ENCODE measurements at regions not wholly inside any gene's neighbourhood (a gene's known extent, or its start where the extent isn't known, plus 50 kb on each side); places are given as distances from the start of the nearest gene placed in this dataset.

GRCh38 chr3:24907106-24907505 lies 412.5 kb upstream of the THRB start:
- no peak for TF ChIP-seq SPI1 (IDR thresholded peaks at IDR 0.05; ENCODE audit: borderline replicate concordance, low read depth)
- TF ChIP-seq, protein P1, sequence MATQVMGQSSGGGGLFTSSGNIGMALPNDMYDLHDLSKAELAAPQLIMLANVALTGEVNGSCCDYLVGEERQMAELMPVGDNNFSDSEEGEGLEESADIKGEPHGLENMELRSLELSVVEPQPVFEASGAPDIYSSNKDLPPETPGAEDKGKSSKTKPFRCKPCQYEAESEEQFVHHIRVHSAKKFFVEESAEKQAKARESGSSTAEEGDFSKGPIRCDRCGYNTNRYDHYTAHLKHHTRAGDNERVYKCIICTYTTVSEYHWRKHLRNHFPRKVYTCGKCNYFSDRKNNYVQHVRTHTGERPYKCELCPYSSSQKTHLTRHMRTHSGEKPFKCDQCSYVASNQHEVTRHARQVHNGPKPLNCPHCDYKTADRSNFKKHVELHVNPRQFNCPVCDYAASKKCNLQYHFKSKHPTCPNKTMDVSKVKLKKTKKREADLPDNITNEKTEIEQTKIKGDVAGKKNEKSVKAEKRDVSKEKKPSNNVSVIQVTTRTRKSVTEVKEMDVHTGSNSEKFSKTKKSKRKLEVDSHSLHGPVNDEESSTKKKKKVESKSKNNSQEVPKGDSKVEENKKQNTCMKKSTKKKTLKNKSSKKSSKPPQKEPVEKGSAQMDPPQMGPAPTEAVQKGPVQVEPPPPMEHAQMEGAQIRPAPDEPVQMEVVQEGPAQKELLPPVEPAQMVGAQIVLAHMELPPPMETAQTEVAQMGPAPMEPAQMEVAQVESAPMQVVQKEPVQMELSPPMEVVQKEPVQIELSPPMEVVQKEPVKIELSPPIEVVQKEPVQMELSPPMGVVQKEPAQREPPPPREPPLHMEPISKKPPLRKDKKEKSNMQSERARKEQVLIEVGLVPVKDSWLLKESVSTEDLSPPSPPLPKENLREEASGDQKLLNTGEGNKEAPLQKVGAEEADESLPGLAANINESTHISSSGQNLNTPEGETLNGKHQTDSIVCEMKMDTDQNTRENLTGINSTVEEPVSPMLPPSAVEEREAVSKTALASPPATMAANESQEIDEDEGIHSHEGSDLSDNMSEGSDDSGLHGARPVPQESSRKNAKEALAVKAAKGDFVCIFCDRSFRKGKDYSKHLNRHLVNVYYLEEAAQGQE (IDR thresholded peaks at IDR 0.05; ENCODE audit: insufficient replicate concordance, low read depth): no peak
- no peak for TF ChIP-seq CTCF (IDR thresholded peaks at IDR 0.05; ENCODE audit: insufficient read depth, low read length)
- TF ChIP-seq GABPA (IDR thresholded peaks at IDR 0.05; ENCODE audit: low read depth): no peak
- no peak for TF ChIP-seq POLR2AphosphoS5 (IDR thresholded peaks at IDR 0.05; ENCODE audit: low read depth)
- no peak for DNase-seq (ENCODE audit: low read depth in 1 of 2, low spot score in 1 of 2)
- H3K4me3 ChIP-seq (replicated peaks; ENCODE audit: insufficient read depth, low read length): no peak overlapping the region
- H3K27me3 ChIP-seq (ENCODE audit: insufficient read depth, poor library complexity, severe bottlenecking): no peaks in the 10 kb centered on the region
- H3K27ac ChIP-seq (replicated peaks): no peak overlapping the region

GRCh38 chr3:24911076-24911475 lies 416.4 kb upstream of the THRB start:
- no peaks in the 10 kb centered on the region for H3K27me3 ChIP-seq (ENCODE audit: insufficient read depth, poor library complexity, severe bottlenecking)
- H3K4me3 ChIP-seq (replicated peaks; ENCODE audit: insufficient read depth, low read length): no peak overlapping the region
- H3K27ac ChIP-seq (replicated peaks): no peak overlapping the region
- TF ChIP-seq POLR2AphosphoS5 (IDR thresholded peaks at IDR 0.05; ENCODE audit: low read depth) (no peak), CTCF (IDR thresholded peaks at IDR 0.05; ENCODE audit: insufficient read depth, low read length) (no peak)
- TF ChIP-seq, protein P1 (IDR thresholded peaks at IDR 0.05; ENCODE audit: insufficient replicate concordance, low read depth): no peak
- no peak for DNase-seq (ENCODE audit: low read depth in 1 of 2, low spot score in 1 of 2)

- H3K27ac ChIP-seq (replicated peaks): no peak overlapping the region
Measured at GRCh38 chr3:24915639-24916038, 421.0 kb upstream of the THRB start.

More at GRCh38 chr3:24915639-24916038, 421.0 kb upstream of the THRB start:
- Histone ChIP-seq H3K27me3 (ENCODE audit: insufficient read depth, poor library complexity, severe bottlenecking) (no peaks in the 10 kb centered on the region), H3K4me3 (replicated peaks; ENCODE audit: insufficient read depth, low read length) (no peak overlapping the region)
- no peak for DNase-seq (ENCODE audit: low read depth in 1 of 2, low spot score in 1 of 2)
- TF ChIP-seq CTCF (IDR thresholded peaks at IDR 0.05; ENCODE audit: insufficient read depth, low read length) (no peak), SPI1 (IDR thresholded peaks at IDR 0.05; ENCODE audit: borderline replicate concordance, low read depth) (no peak), POLR2AphosphoS5 (IDR thresholded peaks at IDR 0.05; ENCODE audit: low read depth) (no peak), GABPA (IDR thresholded peaks at IDR 0.05; ENCODE audit: low read depth) (no peak)
- TF ChIP-seq, protein P1 (IDR thresholded peaks at IDR 0.05; ENCODE audit: insufficient replicate concordance, low read depth): no peak
